ENCODE measurements at regions not wholly inside any gene's neighbourhood (a gene's known extent, or its start where the extent isn't known, plus 50 kb on each side); places are given as distances from the start of the nearest gene placed in this dataset.

GRCh38 chr17:27382025-27382424 lies 74.2 kb upstream of the KSR1 start:
- no peaks in the 10 kb centered on the region for H3K27me3 ChIP-seq
- peak overlapping the region in 1 of 2 donors; percentile 17 for H3K27ac ChIP-seq
- H3K4me1 ChIP-seq = peaks cover 3 to 5% of the 10 kb centered on the region in 2 donors
- TF ChIP-seq POLR2A (IDR thresholded peaks at IDR 0.05) = no peak
- TF ChIP-seq, protein P1, sequence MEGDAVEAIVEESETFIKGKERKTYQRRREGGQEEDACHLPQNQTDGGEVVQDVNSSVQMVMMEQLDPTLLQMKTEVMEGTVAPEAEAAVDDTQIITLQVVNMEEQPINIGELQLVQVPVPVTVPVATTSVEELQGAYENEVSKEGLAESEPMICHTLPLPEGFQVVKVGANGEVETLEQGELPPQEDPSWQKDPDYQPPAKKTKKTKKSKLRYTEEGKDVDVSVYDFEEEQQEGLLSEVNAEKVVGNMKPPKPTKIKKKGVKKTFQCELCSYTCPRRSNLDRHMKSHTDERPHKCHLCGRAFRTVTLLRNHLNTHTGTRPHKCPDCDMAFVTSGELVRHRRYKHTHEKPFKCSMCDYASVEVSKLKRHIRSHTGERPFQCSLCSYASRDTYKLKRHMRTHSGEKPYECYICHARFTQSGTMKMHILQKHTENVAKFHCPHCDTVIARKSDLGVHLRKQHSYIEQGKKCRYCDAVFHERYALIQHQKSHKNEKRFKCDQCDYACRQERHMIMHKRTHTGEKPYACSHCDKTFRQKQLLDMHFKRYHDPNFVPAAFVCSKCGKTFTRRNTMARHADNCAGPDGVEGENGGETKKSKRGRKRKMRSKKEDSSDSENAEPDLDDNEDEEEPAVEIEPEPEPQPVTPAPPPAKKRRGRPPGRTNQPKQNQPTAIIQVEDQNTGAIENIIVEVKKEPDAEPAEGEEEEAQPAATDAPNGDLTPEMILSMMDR (IDR thresholded peaks at IDR 0.05) = no peak
- DNase-seq = no peak
- no peaks in the 10 kb centered on the region for H3K9me3 ChIP-seq
- intact Hi-C loops (cut with DNase I; ENCODE audit: low total_unique reads) = no loop called here
- H3K4me3 ChIP-seq = no peak overlapping the region
- H3K36me3 ChIP-seq = no peaks in the 10 kb centered on the region

GRCh38 chr17:27384261-27384701 lies 72.0 kb upstream of the KSR1 start:
- H3K36me3 ChIP-seq = no peaks in the 10 kb centered on the region
- H3K4me3 ChIP-seq = no peak overlapping the region
- intact Hi-C loops (cut with DNase I; ENCODE audit: low total_unique reads) = no loop called here
- no peaks in the 10 kb centered on the region for H3K9me3 ChIP-seq
- no peaks in the 10 kb centered on the region for H3K27me3 ChIP-seq
- peaks cover 3 to 5% of the 10 kb centered on the region in 2 donors for H3K4me1 ChIP-seq
- H3K27ac ChIP-seq = peak overlapping the region; percentile 63 to 68
- TF ChIP-seq POLR2A (IDR thresholded peaks at IDR 0.05) = no peak
- TF ChIP-seq, protein P1 (IDR thresholded peaks at IDR 0.05) = no peak
- peak; percentile 60 to 62 for DNase-seq

- Histone ChIP-seq H3K4me3 (no peak overlapping the region), H3K27ac (peak overlapping the region; percentile 63 to 68), H3K36me3 (no peaks in the 10 kb centered on the region), H3K4me1 (peaks cover 2 to 5% of the 10 kb centered on the region in 2 donors), H3K9me3 (no peaks in the 10 kb centered on the region), H3K27me3 (no peaks in the 10 kb centered on the region)
- no peak for DNase-seq
- TF ChIP-seq, protein P1 (IDR thresholded peaks at IDR 0.05) = no peak
- TF ChIP-seq POLR2A (IDR thresholded peaks at IDR 0.05) = no peak
- intact Hi-C loops (cut with DNase I; ENCODE audit: low total_unique reads) = no loop called here
Measured at GRCh38 chr17:27384726-27385125, 71.5 kb upstream of the KSR1 start.

DNA sequence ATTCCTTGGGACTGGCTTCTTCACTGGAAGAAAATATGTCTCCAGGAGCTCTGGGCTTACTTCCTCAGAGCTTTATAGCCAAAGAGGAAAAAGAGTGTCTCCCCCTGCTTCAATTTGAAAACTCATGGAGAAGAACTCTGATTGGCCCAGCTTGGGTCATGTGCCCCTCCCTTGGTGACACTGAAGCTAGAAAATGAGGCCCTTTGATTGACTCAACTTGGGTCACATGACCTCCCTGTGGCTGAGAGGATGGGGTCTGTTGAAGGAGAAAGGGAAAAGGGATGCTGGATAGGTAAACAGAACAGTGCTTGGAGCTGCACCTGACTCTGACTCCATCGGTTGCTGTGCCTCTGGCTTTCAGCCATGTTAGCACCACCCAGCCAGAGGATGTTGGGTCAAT lies 70.6 kb upstream of the KSR1 start:
- no peak overlapping the region for H3K27ac ChIP-seq
- DNase-seq = no peak
- no peak overlapping the region for H3K4me3 ChIP-seq
- no peaks in the 10 kb centered on the region for H3K36me3 ChIP-seq
- no peaks in the 10 kb centered on the region for H3K27me3 ChIP-seq
- H3K9me3 ChIP-seq = no peaks in the 10 kb centered on the region
- H3K4me1 ChIP-seq = peaks cover 0 to 5% of the 10 kb centered on the region in 2 donors
- TF ChIP-seq POLR2A (IDR thresholded peaks at IDR 0.05) = no peak
- TF ChIP-seq, protein P1 (IDR thresholded peaks at IDR 0.05) = no peak
- intact Hi-C loops (cut with DNase I; ENCODE audit: low total_unique reads) = no loop called here

- Histone ChIP-seq H3K4me1 (peaks cover 0 to 5% of the 10 kb centered on the region in 2 donors), H3K4me3 (no peak overlapping the region), H3K9me3 (no peaks in the 10 kb centered on the region), H3K27me3 (no peaks in the 10 kb centered on the region), H3K36me3 (no peaks in the 10 kb centered on the region), H3K27ac (no peak overlapping the region)
- no peak for TF ChIP-seq POLR2A (IDR thresholded peaks at IDR 0.05)
- TF ChIP-seq, protein P1 (IDR thresholded peaks at IDR 0.05) = no peak
- DNase-seq = no peak
- intact Hi-C loops (cut with DNase I; ENCODE audit: low total_unique reads) = no loop called here
Measured at GRCh38 chr17:27386206-27387075, 69.8 kb upstream of the KSR1 start.

Data from uterus (tissue), 3 donors.